HFFc6 (cell line): ENCODE measurements at regions not wholly inside any gene's neighbourhood (a gene's known extent, or its start where the extent isn't known, plus 50 kb on each side); places are given as distances from the start of the nearest gene placed in this dataset.
"Not testable (repeated sequence)": the region's sequence is repeated elsewhere in the genome, so short reads cannot be mapped to it uniquely, and the experiment has no call there.

Experiments
- DNase-seq: peaks from one replicate; pipeline ENCODE4 v3.0.0-alpha.2; 2018
- H3K27ac Mint-ChIP-seq: 2 replicates; pipeline ENCODE4 v1.8.0; 2020; ENCODE audit warnings: mild to moderate bottlenecking, mixed read lengths
- H3K27me3 Mint-ChIP-seq: 2 replicates; pipeline ENCODE4 v1.8.0; 2021; ENCODE audit warnings: mild to moderate bottlenecking, moderate library complexity, mixed read lengths; ENCODE audit not compliant: insufficient read depth
- H3K36me3 Mint-ChIP-seq: 2 replicates; pipeline ENCODE4 v1.8.0; 2021; ENCODE audit warnings: low read depth, mixed read lengths
- H3K4me1 Mint-ChIP-seq: 2 replicates; pipeline ENCODE4 v1.8.0; 2020; ENCODE audit warnings: low read depth, mixed read lengths
- H3K4me3 Mint-ChIP-seq: 2 replicates; pipeline ENCODE4 v1.8.0; 2020; ENCODE audit warnings: mild to moderate bottlenecking, moderate library complexity, mixed read lengths
- H3K9me3 Mint-ChIP-seq: 2 replicates; pipeline ENCODE4 v1.8.0; 2020; ENCODE audit warnings: mild to moderate bottlenecking, mixed read lengths
- CTCF ChIP-seq: fragments of 200-600 bp; sonication (generic); IDR thresholded peaks from 2 replicates; pipeline ENCODE4 v1.5.0; 2021; ENCODE audit warnings: antibody characterized with exemption, mild to moderate bottlenecking

GRCh38 chr4:59537246-59537886, 1662.8 kb upstream of the ADGRL3 start:
- no peak overlapping the region for H3K4me3 Mint-ChIP-seq
- no peak overlapping the region for H3K27ac Mint-ChIP-seq
- no peaks in the 10 kb centered on the region for H3K36me3 Mint-ChIP-seq
- DNase-seq: no peak
- no peaks in the 10 kb centered on the region for H3K27me3 Mint-ChIP-seq
- H3K9me3 Mint-ChIP-seq: peaks cover 8% of the 10 kb centered on the region; the same call in 1 of the 2 replicates
- H3K4me1 Mint-ChIP-seq: no peaks in the 10 kb centered on the region
- TF ChIP-seq CTCF: no peak

GRCh38 chr4:59539401-59539800, 1660.7 kb upstream of the ADGRL3 start:
- Mint-ChIP-seq H3K36me3 (no peaks in the 10 kb centered on the region), H3K4me1 (no peaks in the 10 kb centered on the region), H3K4me3 (no peak overlapping the region), H3K27ac (no peak overlapping the region), H3K27me3 (no peaks in the 10 kb centered on the region), H3K9me3 (peaks cover 12% of the 10 kb centered on the region; the same call in 1 of the 2 replicates)
- DNase-seq: no peak
- TF ChIP-seq CTCF: no peak

GRCh38 chr4:59540311-59540710, 1659.8 kb upstream of the ADGRL3 start:
- no peaks in the 10 kb centered on the region for H3K36me3 Mint-ChIP-seq
- no peak overlapping the region for H3K27ac Mint-ChIP-seq
- H3K9me3 Mint-ChIP-seq: peaks cover 12% of the 10 kb centered on the region; the same call in 1 of the 2 replicates
- TF ChIP-seq CTCF: no peak
- no peaks in the 10 kb centered on the region for H3K27me3 Mint-ChIP-seq
- no peak for DNase-seq
- H3K4me3 Mint-ChIP-seq: no peak overlapping the region
- H3K4me1 Mint-ChIP-seq: no peaks in the 10 kb centered on the region

GRCh38 chr4:59553063-59553720, 1646.9 kb upstream of the ADGRL3 start:
- TF ChIP-seq CTCF: no peak
- Mint-ChIP-seq H3K4me3 (peak overlapping the region; percentile 80), H3K27ac (peak overlapping the region; percentile 67)

GRCh38 chr4:59553721-59554091, 1646.4 kb upstream of the ADGRL3 start:
- no peaks in the 10 kb centered on the region for H3K36me3 Mint-ChIP-seq
- peak overlapping the region; percentile 80 for H3K4me3 Mint-ChIP-seq
- peaks cover 6% of the 10 kb centered on the region; the same call in 1 of the 2 replicates for H3K9me3 Mint-ChIP-seq
- peaks cover 10% of the 10 kb centered on the region for H3K4me1 Mint-ChIP-seq
- TF ChIP-seq CTCF: no peak
- H3K27me3 Mint-ChIP-seq: no peaks in the 10 kb centered on the region
- peak; percentile 12 for DNase-seq
- peak overlapping the region; percentile 67 for H3K27ac Mint-ChIP-seq

More at GRCh38 chr4:59553063-59553720, 1646.9 kb upstream of the ADGRL3 start:
- H3K27me3 Mint-ChIP-seq: no peaks in the 10 kb centered on the region
- H3K36me3 Mint-ChIP-seq: no peaks in the 10 kb centered on the region
- H3K9me3 Mint-ChIP-seq: peaks cover 6% of the 10 kb centered on the region; the same call in 1 of the 2 replicates
- peak; percentile 1 for DNase-seq
- H3K4me1 Mint-ChIP-seq: peaks cover 10% of the 10 kb centered on the region

- H3K4me1 Mint-ChIP-seq, H3K27ac Mint-ChIP-seq, DNase-seq, H3K4me3 Mint-ChIP-seq, H3K36me3 Mint-ChIP-seq, H3K27me3 Mint-ChIP-seq: not testable (repeated sequence)
- H3K9me3 Mint-ChIP-seq: peaks cover 14% of the 10 kb centered on the region; the same call in 1 of the 2 replicates
These were observed 1643.9 kb upstream of the ADGRL3 start for GRCh38 chr4:59556191-59556590.

GRCh38 chr4:59560141-59560648, 1639.9 kb upstream of the ADGRL3 start:
- not testable (repeated sequence) for H3K27ac Mint-ChIP-seq, H3K27me3 Mint-ChIP-seq

More at GRCh38 chr4:59560141-59560648, 1639.9 kb upstream of the ADGRL3 start:
- not testable (repeated sequence) for H3K4me1 Mint-ChIP-seq, H3K4me3 Mint-ChIP-seq, H3K36me3 Mint-ChIP-seq, DNase-seq
- H3K9me3 Mint-ChIP-seq: peaks cover 14% of the 10 kb centered on the region; the same call in 1 of the 2 replicates
